ENCODE measurements at regions not wholly inside any gene's neighbourhood (a gene's known extent, or its start where the extent isn't known, plus 50 kb on each side); places are given as distances from the start of the nearest gene placed in this dataset.
"Not testable (repeated sequence)": the region's sequence is repeated elsewhere in the genome, so short reads cannot be mapped to it uniquely, and the experiment has no call there.

GRCh38 chr1:222012816-222013215, 270.9 kb upstream of the DUSP10 start:
- no peak for DNase-seq (ENCODE audit: extremely low read depth in 1 of 2, low read depth in 1 of 2)

- DNase-seq (ENCODE audit: extremely low read depth in 1 of 2, low read depth in 1 of 2): no peak
Observed at GRCh38 chr1:222010306-222010705, 268.4 kb upstream of the DUSP10 start.

DNA sequence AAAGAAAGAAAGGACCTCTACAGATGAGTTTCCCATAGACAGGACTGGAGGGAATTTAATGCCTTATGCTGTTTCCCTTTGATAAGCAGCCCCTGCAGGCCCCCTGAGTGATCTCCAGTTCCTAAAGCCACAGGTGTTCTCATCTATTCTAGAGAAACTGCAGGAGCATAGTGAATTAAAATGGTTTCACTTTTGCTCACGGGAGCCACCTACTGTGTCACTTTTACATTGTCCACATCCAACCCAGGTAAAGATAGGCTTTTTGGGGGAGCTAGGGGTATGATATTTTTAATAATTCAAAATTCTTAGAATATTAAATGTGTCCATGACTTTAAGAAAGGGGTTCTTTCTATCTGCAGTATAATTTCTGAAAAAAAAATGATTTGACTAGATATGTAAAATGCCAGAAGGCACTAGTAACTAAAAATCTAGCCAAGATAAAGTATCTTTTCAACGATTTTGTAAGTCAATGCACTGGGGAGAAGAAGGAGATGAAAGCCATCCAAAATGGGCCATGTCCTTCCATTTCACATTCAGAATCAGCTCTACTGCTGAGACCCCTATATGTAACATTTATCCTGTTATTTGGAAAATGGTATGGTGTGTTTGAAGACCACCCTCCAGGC, 267.3 kb upstream of the DUSP10 start:
- no peak for DNase-seq (ENCODE audit: extremely low read depth in 1 of 2, low read depth in 1 of 2)

- no peak for DNase-seq (ENCODE audit: extremely low read depth in 1 of 2, low read depth in 1 of 2)
Observed at GRCh38 chr1:222006715-222007114, 264.8 kb upstream of the DUSP10 start.

DNA sequence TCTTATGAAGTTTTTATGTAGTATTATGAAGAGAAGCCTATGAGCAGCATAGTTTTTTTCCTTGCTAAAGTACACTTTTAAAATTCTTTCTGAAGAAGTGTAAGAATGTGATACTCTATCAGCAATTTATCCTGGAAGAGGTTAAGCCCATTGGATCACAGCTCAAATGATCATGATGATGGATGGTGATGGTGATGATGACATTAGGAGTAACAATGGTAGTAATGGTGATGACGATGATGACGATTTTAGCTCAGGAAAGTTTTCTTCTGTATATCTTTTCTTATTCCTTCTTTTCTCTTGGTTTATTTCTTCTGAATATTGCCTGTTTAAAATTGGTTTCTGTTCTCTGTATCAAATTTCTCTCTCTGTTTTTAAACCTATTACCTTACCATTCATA, 262.9 kb upstream of the DUSP10 start:
- DNase-seq (ENCODE audit: extremely low read depth in 1 of 2, low read depth in 1 of 2): no peak

- DNase-seq (ENCODE audit: extremely low read depth in 1 of 2, low read depth in 1 of 2): no peak
Observed at GRCh38 chr1:222004034-222004433, 262.1 kb upstream of the DUSP10 start.

DNA sequence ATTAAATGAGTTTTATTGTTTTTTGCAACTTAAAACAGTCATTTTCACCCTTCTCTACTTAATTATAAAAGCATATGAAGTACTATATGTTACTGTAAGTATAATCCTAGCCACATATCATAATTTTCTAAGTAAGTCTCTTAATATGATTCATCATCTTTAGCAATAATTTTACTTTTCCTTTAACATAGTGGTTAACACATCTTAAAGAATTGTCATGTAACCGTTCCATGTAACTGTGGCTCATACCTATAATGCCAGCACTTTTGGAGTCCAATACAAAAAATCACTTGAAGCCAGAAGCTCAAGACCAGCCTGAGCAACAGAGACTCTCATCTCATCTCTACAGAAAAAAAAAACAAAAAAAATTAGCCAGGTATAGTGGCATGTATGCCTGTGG, 260.6 kb upstream of the DUSP10 start:
- no peak for DNase-seq (ENCODE audit: extremely low read depth in 1 of 2, low read depth in 1 of 2)

DNA sequence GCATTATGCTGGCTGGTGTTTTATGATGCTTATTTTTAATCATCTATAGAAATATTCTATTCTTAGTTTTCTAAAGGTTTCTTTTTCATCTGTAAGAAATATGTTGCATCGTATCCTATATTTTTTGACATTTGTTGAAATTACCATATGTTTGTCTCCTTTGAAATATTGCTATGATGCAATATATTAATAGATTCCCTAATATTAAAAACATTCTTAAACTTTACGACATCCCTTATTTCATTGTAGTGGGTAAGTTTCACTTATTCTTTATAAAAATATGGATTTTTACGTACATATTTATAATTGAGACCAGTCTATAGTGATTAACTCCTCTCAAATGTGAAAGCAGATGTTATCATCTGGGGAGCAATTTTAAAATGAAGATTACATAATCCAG, 258.2 kb upstream of the DUSP10 start:
- DNase-seq (ENCODE audit: extremely low read depth in 1 of 2, low read depth in 1 of 2): no peak

DNA sequence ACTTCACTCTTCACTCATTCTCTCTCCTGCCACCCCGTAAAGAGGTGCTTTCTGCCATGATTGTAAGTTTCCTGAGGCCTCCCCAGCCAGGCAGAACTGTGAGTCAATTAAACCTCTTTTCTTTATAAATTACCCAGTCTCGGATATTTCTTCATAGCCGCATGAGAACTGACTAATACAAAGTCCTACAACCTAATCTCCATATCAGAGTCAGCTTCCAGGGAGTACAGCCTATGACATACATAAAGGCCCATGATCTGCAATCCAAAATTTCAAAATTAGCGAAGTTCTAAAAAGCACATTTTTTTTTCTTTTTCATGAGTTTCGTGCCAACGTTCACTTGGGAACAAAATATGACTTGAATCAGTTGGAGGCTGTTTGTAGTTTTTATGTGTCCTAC, 256.9 kb upstream of the DUSP10 start:
- no peak for DNase-seq (ENCODE audit: extremely low read depth in 1 of 2, low read depth in 1 of 2)

DNA sequence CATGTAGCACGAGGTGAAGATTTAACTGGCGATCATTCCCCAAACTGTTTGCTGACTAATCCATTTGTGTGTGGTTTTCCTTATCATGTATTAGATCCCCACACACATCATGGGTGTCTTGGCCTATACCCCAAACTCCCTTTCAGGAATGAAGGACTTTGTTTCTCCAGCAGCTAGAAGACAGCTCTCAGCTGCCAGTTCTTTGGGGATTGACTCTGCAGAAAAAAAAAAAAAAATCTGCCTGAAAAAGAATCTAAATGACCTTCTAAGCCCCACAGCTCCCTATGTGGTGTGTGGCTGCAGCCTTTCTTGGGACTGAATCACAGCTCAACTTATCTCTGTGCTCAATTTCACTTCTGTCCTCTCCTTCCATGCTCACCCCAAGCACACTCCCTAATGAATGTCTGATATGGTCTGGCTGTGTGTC, 256.3 kb upstream of the DUSP10 start:
- no peak for DNase-seq (ENCODE audit: extremely low read depth in 1 of 2, low read depth in 1 of 2)

DNA sequence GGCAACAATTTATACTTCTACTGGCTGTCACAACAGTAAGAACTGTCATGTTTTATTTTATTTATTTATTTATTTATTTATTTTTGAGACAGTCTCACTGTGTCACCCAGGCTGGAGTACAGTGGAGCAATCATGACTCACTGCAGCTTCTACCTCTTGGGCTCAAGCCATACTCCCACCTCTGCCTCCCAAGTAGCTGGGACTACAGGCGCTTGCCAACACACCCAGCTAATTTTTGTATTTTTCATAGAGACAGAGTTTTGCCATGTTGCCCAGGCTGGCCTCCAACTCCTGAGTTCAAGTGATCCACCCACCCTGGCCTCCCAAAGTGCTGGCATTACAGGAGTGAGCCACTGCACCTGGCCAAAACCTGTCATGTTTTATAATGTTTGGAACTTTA, 255.1 kb upstream of the DUSP10 start:
- DNase-seq (ENCODE audit: extremely low read depth in 1 of 2, low read depth in 1 of 2): not testable (repeated sequence)

- DNase-seq (ENCODE audit: extremely low read depth in 1 of 2, low read depth in 1 of 2): no peak
Observed at GRCh38 chr1:221994939-221995338, 253.1 kb upstream of the DUSP10 start.

DNA sequence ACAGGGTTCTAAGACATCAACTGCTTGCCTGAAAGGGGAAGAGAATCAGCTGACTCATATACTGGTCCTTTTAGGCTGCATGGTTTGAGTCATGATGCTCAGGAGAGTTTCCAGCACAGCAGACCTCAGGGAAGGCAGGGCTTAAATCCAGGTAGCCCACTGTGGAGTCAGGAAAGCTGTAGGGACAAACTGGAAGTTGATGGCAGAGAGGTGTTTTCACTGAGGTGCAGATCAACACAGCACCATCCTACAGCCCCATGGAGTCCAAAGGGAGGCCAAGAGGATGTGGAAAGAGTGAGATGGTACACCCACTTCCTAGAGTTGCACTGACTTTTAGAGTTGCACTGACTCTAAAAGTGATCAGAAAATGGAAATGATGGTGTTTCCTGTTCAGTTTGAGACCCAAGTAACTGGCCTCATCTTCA, 252.4 kb upstream of the DUSP10 start:
- DNase-seq (ENCODE audit: extremely low read depth in 1 of 2, low read depth in 1 of 2): peak in 1 of 2 donors; percentile 2

DNA sequence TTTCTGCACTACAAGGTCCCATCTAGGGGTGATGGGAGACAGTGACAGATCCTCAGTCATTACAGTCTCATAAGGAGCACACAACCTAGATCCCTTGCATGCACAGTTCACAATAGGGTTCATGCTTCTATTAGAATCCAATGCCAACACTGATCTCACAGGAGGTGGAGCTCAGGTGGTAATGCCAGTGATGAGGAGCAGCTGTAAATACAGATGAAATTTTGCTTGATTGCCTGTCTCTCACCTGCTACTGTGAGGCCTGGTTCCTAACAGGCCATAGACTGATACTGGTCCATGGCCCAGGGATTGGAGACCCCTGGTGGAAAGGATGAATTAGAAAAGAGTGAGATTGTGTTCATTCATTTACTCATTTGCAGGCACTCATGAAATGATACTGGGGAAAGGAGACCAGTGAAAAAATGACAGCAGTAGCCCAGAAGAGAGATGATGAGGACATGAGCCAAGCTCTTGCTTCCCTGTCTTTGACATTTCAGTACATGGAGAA, 251.6 kb upstream of the DUSP10 start:
- DNase-seq (ENCODE audit: extremely low read depth in 1 of 2, low read depth in 1 of 2): no peak

- no peak for DNase-seq (ENCODE audit: extremely low read depth in 1 of 2, low read depth in 1 of 2)
Observed at GRCh38 chr1:221992427-221992826, 250.5 kb upstream of the DUSP10 start.

- no peak for DNase-seq (ENCODE audit: extremely low read depth in 1 of 2, low read depth in 1 of 2)
Observed at GRCh38 chr1:221991221-221991620, 249.3 kb upstream of the DUSP10 start.

DNA sequence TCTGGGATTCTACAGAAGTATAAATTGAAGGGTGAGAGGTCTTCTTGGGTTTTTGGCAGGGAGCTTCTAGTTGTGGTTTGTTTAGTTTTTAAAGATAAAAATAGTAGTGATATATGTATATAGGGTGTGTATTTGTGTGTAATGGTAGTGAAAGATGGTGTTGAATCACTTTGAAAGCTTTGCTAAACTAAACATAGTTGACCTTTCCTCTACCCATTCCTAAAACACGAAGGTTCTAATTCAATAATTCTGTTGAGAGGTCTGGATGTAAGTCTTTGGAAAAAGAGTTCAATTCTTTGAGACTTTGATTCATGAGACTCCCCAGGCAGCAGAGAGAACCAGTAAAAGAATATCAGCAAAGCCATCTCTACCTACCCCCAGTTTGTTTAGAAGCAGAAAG, 247.9 kb upstream of the DUSP10 start:
- DNase-seq (ENCODE audit: extremely low read depth in 1 of 2, low read depth in 1 of 2): no peak

GRCh38 chr1:221988829-221989228, 246.9 kb upstream of the DUSP10 start:
- DNase-seq (ENCODE audit: extremely low read depth in 1 of 2, low read depth in 1 of 2): no peak

- no peak for DNase-seq (ENCODE audit: extremely low read depth in 1 of 2, low read depth in 1 of 2)
Observed at GRCh38 chr1:221987860-221988520, 246.1 kb upstream of the DUSP10 start.

GRCh38 chr1:221983444-221983843, 241.6 kb upstream of the DUSP10 start:
- no peak for DNase-seq (ENCODE audit: extremely low read depth in 1 of 2, low read depth in 1 of 2)

DNA sequence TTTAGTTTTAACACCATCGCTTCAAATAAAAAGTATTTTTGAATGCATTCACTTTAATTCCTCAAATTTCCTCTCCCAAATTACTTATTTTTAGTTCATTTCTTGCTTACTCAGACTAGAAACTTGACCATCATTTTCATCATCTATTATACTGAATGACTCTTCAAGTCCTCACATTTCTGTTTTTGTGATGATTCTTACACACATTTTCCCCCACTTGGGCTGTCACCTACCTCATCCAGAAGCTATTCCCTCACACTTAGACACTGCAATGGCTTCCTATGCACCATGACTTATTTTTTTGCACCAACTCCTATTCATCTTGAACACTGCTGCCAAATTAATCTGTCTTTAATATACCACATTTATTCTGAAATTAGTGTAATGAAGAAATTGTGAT, 239.6 kb upstream of the DUSP10 start:
- no peak for DNase-seq (ENCODE audit: extremely low read depth in 1 of 2, low read depth in 1 of 2)

GRCh38 chr1:221979444-221980032, 237.6 kb upstream of the DUSP10 start:
- DNase-seq (ENCODE audit: extremely low read depth in 1 of 2, low read depth in 1 of 2): no peak
